Fibroblast of skin of left biceps (primary cell): ENCODE measurements at regions not wholly inside any gene's neighbourhood (a gene's known extent, or its start where the extent isn't known, plus 50 kb on each side); places are given as distances from the start of the nearest gene placed in this dataset.

Experiments
- DNase-seq, 2 experiments: peaks; one replicate each; pipeline ENCODE4 v3.0.0-alpha.2; 2013; ENCODE audit warnings: low read depth in 2 of 2

GRCh38 chr1:72938408-72938807 is 656.1 kb upstream of the NEGR1 start:
- no peak for DNase-seq

DNA sequence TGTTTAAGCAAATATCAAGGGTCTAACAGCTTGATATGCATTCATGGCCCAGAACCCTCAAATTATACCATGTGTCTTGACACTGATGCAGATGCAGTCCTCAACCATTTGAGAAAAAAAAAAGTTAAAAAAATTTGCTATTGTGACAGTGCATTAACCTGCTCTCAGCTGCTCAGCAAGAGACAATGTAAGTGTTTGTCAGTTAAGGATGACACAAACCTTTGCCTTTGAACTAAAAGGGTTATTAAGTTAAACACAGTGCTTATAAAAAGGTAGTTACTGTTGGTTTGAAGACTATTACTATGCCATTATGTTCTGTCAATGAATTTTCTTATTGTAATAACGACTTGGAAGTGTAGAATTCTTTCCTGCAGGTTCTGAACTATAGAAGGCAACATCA is 655.6 kb upstream of the NEGR1 start:
- no peak for DNase-seq

- DNase-seq = no peak
Measured at GRCh38 chr1:72936942-72937341, 654.6 kb upstream of the NEGR1 start.

GRCh38 chr1:72936151-72936740 is 653.9 kb upstream of the NEGR1 start:
- DNase-seq = peak; percentile 6 to 7

DNA sequence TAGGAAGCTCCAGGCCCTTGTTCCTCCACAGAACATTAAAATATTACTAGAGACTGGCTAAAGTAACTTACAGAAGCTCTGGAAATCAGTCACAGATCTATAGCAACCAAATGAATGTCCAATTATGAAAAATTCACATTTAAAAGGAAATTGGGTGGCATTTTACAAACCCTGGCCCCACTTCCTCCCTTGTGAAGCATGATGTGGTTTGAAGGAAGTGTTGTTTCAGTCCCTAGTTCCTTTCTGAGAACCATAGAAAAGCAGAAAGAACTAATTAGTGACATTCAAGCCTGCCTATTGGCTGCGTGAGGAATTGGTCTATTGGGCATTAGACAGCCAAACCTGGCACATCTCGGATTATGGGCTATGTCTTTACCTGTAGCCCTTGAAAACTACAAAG is 649.7 kb upstream of the NEGR1 start:
- no peak for DNase-seq

GRCh38 chr1:72930528-72930927 is 648.2 kb upstream of the NEGR1 start:
- no peak for DNase-seq

- no peak for DNase-seq
Measured at GRCh38 chr1:72918940-72919339, 636.6 kb upstream of the NEGR1 start.

DNA sequence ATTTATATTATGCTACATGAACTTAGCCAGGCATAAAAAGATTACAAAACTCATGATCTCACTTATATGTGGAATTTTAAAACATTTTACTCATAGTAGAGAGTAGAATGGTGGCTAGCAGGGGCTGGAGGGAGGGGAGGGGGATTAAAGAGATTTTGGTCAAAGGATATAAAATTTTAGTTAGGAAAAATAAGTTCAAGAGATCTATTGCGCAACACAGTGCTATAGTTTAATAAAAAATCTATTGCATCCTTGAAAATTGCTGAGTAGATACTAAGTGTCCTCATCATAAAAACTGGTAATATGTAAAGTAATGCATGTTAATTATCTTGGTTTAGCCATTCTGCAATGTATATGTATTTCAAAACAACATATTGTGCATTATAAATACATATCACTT is 635.6 kb upstream of the NEGR1 start:
- DNase-seq = no peak

- no peak for DNase-seq
Measured at GRCh38 chr1:72915581-72915980, 633.2 kb upstream of the NEGR1 start.

DNA sequence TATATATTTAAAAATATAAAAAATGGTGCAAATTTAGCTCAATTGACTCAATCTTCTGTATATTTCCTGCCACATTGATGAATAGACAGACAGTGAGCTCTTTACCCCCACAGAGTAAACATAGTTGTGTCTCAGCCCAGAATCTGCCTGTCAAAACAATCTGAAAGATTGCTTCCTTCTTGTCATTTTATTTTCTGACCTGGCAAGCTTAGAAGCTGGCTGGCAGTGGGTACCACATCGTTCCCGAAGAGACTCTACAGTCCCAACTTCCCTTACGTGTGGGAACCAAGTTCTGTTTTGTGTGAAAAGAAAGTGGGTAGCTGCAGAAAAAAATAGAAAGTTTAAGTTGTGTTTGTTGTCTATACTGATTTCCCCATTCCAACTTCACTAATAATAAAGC is 629.3 kb upstream of the NEGR1 start:
- DNase-seq = no peak

- DNase-seq = no peak
Measured at GRCh38 chr1:72896256-72896655, 613.9 kb upstream of the NEGR1 start.

- DNase-seq = peak; percentile 9 to 12
Measured at GRCh38 chr1:72892461-72892860, 610.1 kb upstream of the NEGR1 start.

- no peak for DNase-seq
Measured at GRCh38 chr1:72891976-72892375, 609.6 kb upstream of the NEGR1 start.

DNA sequence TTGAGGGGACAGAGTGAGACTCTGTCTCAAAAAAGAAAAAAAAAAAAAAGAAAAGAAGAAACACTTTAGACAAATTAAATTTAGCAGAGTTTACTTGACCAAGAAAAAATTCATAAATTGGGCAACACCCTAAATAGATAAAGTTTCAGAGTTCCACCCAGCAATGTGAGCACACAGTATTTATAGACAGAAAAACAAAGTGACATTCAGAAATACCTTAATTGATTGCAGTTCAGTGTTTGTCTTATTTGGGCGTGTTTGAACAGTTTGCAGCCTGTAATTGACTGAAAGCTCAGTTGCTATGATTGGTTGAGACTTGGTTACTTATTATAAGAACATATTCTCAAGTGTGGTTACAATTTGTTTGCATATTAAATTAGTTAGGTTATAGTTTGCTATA is 603.5 kb upstream of the NEGR1 start:
- no peak for DNase-seq

DNA sequence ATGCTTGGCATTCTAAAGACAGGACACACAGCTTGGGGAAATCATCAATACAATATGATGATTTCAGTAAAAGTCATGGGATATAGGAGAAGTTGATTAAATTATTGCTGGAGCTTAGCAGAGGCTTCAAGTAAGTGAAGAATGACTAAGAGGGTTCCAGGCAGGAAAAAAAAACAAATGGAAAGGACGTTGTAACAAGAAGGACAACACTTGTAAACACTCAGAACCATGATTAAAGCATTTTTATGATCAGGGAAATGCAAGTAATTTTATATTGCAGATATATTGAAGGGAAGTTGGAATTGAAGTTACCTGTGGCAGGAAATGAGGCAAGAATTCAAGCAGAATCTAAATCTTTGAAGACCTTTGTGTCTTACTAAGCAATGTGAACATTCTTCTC is 602.7 kb upstream of the NEGR1 start:
- DNase-seq = no peak

DNA sequence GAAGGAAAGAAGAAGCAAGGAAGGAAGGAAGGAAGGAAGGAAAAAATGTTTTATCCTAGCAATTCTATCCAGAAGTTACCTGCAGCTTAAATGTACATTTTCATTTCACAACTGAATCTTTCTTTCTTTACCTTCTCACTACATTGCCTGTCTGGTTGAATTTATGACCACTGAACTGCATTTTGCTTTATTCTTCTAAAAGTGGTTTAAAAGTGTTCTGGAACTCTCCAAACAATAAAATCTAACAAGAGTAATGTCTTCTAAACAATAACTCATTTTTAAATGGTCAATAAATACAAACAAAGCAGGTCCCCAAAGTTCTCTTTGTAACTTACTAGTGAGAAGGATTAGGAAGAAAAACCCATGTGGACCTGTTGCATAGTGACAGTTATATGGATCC is 587.5 kb upstream of the NEGR1 start:
- DNase-seq = no peak

DNA sequence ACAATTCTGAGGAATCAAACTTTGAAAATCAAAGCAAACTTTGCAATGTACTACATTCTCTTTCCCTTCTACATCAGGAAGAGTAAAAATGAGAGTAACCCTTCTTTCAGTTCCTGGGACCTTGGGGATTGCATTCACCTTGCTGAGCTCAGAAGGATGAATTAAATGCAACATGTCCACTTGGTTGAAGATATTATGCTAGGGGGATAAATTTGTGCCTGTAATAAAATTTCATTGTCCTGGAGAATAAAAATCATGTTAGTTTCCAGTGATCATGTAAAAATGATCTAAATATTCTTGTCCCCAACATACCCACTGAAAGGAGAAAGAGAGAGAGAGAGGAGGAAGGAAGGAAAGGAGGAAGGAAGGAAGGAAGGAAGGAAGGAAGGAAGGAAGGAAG is 587.1 kb upstream of the NEGR1 start:
- no peak for DNase-seq

DNA sequence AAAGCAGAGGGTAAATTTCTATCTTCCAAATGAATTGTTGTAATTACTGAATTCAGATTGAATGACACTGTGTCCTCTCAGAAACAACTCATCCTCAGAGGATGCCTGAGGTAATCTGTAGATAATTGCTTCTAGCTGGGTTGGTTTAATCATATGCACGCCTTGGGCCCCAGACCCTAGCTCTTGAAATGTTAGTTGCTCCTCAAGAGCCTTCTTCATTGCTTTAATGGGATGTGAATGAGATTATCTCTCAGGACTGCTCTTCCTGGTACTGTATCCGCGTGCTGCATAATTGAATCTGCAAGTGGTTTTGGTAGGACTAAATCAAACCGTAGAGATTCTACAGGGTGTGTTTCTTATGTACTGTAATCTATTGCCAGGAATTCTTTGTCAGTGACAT is 569.3 kb upstream of the NEGR1 start:
- no peak for DNase-seq

DNA sequence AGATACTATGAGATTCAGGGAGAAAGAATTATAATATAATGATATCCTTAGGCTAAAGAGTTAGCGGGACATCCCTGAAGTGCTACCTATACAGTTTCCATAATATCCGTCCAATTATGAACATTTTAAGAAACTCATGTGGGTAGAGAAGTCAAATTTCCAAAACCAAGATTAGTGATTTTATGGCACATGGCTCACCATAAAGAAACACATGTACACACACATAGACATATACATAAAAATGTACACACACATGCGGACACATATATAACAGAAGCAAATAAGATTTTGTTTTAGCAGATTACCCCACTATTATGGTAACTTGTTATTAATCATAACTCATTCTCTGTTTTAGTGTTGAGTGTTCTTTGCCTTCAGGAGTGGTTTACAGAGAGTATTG is 566.7 kb upstream of the NEGR1 start:
- DNase-seq = no peak

GRCh38 chr1:72847651-72848050 is 565.3 kb upstream of the NEGR1 start:
- no peak for DNase-seq

DNA sequence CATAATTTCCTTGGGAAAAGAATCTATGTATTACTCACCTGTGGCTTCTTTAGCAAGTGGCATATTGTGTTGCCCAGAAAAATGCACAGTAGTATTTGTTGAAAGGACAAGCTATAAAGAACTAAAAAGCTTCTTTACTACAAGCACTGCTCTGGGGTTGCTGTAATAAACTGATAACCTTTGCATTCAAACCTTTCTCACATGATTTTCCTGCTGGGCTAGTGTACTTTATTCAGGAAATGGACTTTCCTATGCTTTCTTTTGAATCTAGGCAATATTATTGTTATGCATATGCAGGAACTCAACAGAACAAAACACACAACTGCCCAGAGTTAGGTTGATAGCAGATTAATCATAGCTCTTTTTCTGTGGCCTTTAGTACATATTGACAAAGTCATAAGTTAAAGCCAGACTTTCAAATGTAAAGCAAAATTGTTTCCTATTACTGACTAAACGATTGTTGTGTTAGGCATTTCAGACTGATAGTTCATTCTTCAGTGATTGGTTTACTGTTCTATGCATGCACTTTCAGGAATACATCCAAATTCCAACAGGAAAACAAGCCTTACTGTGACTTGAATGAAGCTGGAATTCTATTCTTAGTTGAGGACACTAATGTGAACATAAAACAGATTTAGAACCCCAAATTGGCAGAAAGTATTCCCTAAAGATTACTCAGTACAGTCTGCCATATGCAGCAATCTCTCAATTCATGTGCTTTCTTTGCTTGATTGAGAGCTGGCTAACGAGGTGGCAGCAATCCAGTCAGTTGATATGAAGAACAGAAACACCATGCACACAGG is 564.3 kb upstream of the NEGR1 start:
- no peak for DNase-seq

- DNase-seq = no peak
Measured at GRCh38 chr1:72845981-72846380, 563.6 kb upstream of the NEGR1 start.

- DNase-seq = peak; percentile 1
Measured at GRCh38 chr1:72845381-72845780, 563.0 kb upstream of the NEGR1 start.

GRCh38 chr1:72837781-72838180 is 555.4 kb upstream of the NEGR1 start:
- no peak for DNase-seq
